ENCODE measurements at regions not wholly inside any gene's neighbourhood (a gene's known extent, or its start where the extent isn't known, plus 50 kb on each side); places are given as distances from the start of the nearest gene placed in this dataset.

- TF ChIP-seq CSDC2 (CRISPR knock-in tag; IDR thresholded peaks at IDR 0.05) (no peak), PATZ1 (CRISPR knock-in tag; IDR thresholded peaks at IDR 0.05; ENCODE audit: borderline replicate concordance) (no peak), SNAI2 (CRISPR knock-in tag; IDR thresholded peaks at IDR 0.05) (no peak), TOX (CRISPR knock-in tag; IDR thresholded peaks at IDR 0.05; ENCODE audit: borderline replicate concordance) (no peak), GLIS3 (CRISPR knock-in tag; IDR thresholded peaks at IDR 0.05) (no peak), CSRNP3 (CRISPR knock-in tag; IDR thresholded peaks at IDR 0.05) (no peak), ARNTL (CRISPR knock-in tag; IDR thresholded peaks at IDR 0.05; ENCODE audit: borderline replicate concordance, low read depth) (no peak), ZC3H10 (CRISPR knock-in tag; IDR thresholded peaks at IDR 0.05) (no peak), ISL1 (CRISPR knock-in tag; IDR thresholded peaks at IDR 0.05) (no peak), PPARA (CRISPR knock-in tag; IDR thresholded peaks at IDR 0.05; ENCODE audit: borderline replicate concordance) (no peak), ZFP3 (CRISPR knock-in tag; IDR thresholded peaks at IDR 0.05) (no peak), RARB (CRISPR knock-in tag; IDR thresholded peaks at IDR 0.05) (no peak), TCF4 (CRISPR knock-in tag; IDR thresholded peaks at IDR 0.05; ENCODE audit: borderline replicate concordance) (no peak), CREB5 (CRISPR knock-in tag; IDR thresholded peaks at IDR 0.05; ENCODE audit: low read depth) (no peak), ZNF70 (CRISPR knock-in tag; IDR thresholded peaks at IDR 0.05) (no peak), ZFP30 (CRISPR knock-in tag; IDR thresholded peaks at IDR 0.05) (no peak)
- no peak for ATAC-seq
Observed at GRCh38 chr6:98470821-98471220, 363.6 kb upstream of the POU3F2 start.

- no peak for ATAC-seq
- TF ChIP-seq ARNTL (CRISPR knock-in tag; IDR thresholded peaks at IDR 0.05; ENCODE audit: borderline replicate concordance, low read depth) (no peak), TSHZ2 (CRISPR knock-in tag; IDR thresholded peaks at IDR 0.05) (no peak), BACH2 (CRISPR knock-in tag; IDR thresholded peaks at IDR 0.05; ENCODE audit: borderline replicate concordance) (no peak)
Observed at GRCh38 chr6:98471444-98471843, 362.9 kb upstream of the POU3F2 start.

- TF ChIP-seq PATZ1 (CRISPR knock-in tag; IDR thresholded peaks at IDR 0.05; ENCODE audit: borderline replicate concordance), result no peak
Observed at GRCh38 chr6:98477231-98477630, 357.1 kb upstream of the POU3F2 start.

GRCh38 chr6:98484696-98485095, 349.7 kb upstream of the POU3F2 start:
- no peak for ATAC-seq
- TF ChIP-seq CSDC2 (CRISPR knock-in tag; IDR thresholded peaks at IDR 0.05) (no peak), PATZ1 (CRISPR knock-in tag; IDR thresholded peaks at IDR 0.05; ENCODE audit: borderline replicate concordance) (no peak), ZNF8 (CRISPR knock-in tag; IDR thresholded peaks at IDR 0.05) (no peak), ISL1 (CRISPR knock-in tag; IDR thresholded peaks at IDR 0.05) (no peak), TCF4 (CRISPR knock-in tag; IDR thresholded peaks at IDR 0.05; ENCODE audit: borderline replicate concordance) (no peak), ARNTL (CRISPR knock-in tag; IDR thresholded peaks at IDR 0.05; ENCODE audit: borderline replicate concordance, low read depth) (no peak), CREB5 (CRISPR knock-in tag; IDR thresholded peaks at IDR 0.05; ENCODE audit: low read depth) (no peak), RARB (CRISPR knock-in tag; IDR thresholded peaks at IDR 0.05) (no peak), TOX (CRISPR knock-in tag; IDR thresholded peaks at IDR 0.05; ENCODE audit: borderline replicate concordance) (no peak), ZNF565 (CRISPR knock-in tag; conservative IDR thresholded peaks at IDR 0.05; ENCODE audit: low read depth) (no peak), ZFP3 (CRISPR knock-in tag; IDR thresholded peaks at IDR 0.05) (no peak)

More at GRCh38 chr6:98477231-98477630, 357.1 kb upstream of the POU3F2 start:
- ATAC-seq, result no peak

All from SK-N-SH treated with all-trans-retinoic acid at 6 μM for 48 hours (cell line).